ENCODE measurements at regions not wholly inside any gene's neighbourhood (a gene's known extent, or its start where the extent isn't known, plus 50 kb on each side); places are given as distances from the start of the nearest gene placed in this dataset.

GRCh38 chr11:129640671-129641070, 175.0 kb upstream of the TMEM45B start:
- TF ChIP-seq CTCF (conservative IDR thresholded peaks at IDR 0.05; ENCODE audit: low read depth, low read length) (no peak), CEBPB (IDR thresholded peaks at IDR 0.05; ENCODE audit: low read depth, low read length) (no peak), FOS (IDR thresholded peaks at IDR 0.05; ENCODE audit: low read depth, low read length) (no peak), POLR2A (IDR thresholded peaks at IDR 0.05; ENCODE audit: low read depth, low read length) (no peak), RCOR1 (IDR thresholded peaks at IDR 0.05; ENCODE audit: insufficient replicate concordance, low read length) (no peak), MAFK (IDR thresholded peaks at IDR 0.05; ENCODE audit: low read depth, low read length) (no peak), MXI1 (IDR thresholded peaks at IDR 0.05; ENCODE audit: borderline replicate concordance, low read depth, low read length) (no peak), MAZ (IDR thresholded peaks at IDR 0.05; ENCODE audit: borderline replicate concordance, low read depth, low read length) (no peak), CHD1 (IDR thresholded peaks at IDR 0.05; ENCODE audit: low read depth, low read length) (no peak), SMC3 (IDR thresholded peaks at IDR 0.05; ENCODE audit: low read depth, low read length) (no peak), RFX5 (IDR thresholded peaks at IDR 0.05; ENCODE audit: low read depth, low read length) (no peak), ELK1 (IDR thresholded peaks at IDR 0.05; ENCODE audit: borderline replicate concordance, low read depth, low read length) (no peak), BHLHE40 (IDR thresholded peaks at IDR 0.05; ENCODE audit: low read depth, low read length) (no peak)

Data from IMR-90 (cell line).